GM12878 (cell line): ENCODE measurements at regions not wholly inside any gene's neighbourhood (a gene's known extent, or its start where the extent isn't known, plus 50 kb on each side); places are given as distances from the start of the nearest gene placed in this dataset.

Experiments used
- BHLHE40 ChIP-seq, 2 experiments: fragments of 450-650 bp in 1 of 2; IDR thresholded peaks; 2 replicates each; pipeline ENCODE4 v1.6.1; 2011 to 2017; ENCODE audit warnings: low read depth in 2 of 2, borderline replicate concordance in 1 of 2, improper control_type of control experiment in 1 of 2, low read length in 1 of 2, mild to moderate bottlenecking in 1 of 2
- CTCF ChIP-seq, 3 experiments: IDR thresholded peaks in 2 of 3; conservative IDR thresholded peaks in 1 of 3; 2 replicates each; pipeline ENCODE4 v1.5.1; 2011; ENCODE audit warnings: low read depth in 3 of 3, low read length in 3 of 3, mild to moderate bottlenecking in 3 of 3, control low read depth in 2 of 3, moderate library complexity in 2 of 3, inconsistent platforms in 1 of 3, mixed read lengths in 1 of 3; ENCODE audit not compliant: control insufficient read depth in 2 of 3, insufficient read depth in 1 of 3; ENCODE audit errors: extremely low read depth in 1 of 3
- E2F4 ChIP-seq: IDR thresholded peaks from 2 replicates; pipeline ENCODE4 v1.6.1; 2012; ENCODE audit warnings: low read depth, low read length, improper control_type of control experiment
- EP300 ChIP-seq, 2 experiments: fragments of 150-350 bp in 1 of 2; IDR thresholded peaks; 2 replicates each; pipeline ENCODE4 v1.6.1; 2011 to 2012; ENCODE audit warnings: low read depth in 2 of 2, low read length in 2 of 2, borderline replicate concordance in 1 of 2, improper control_type of control experiment in 1 of 2, inconsistent platforms in 1 of 2; ENCODE audit not compliant: control insufficient read depth in 1 of 2
- FOXK2 ChIP-seq: fragments of 450-650 bp; IDR thresholded peaks from 2 replicates; pipeline ENCODE4 v1.6.1; 2017; ENCODE audit warnings: mild to moderate bottlenecking, moderate library complexity
- NFYB ChIP-seq: IDR thresholded peaks from 2 replicates; pipeline ENCODE4 v1.6.1; 2011; ENCODE audit warnings: low read depth, mild to moderate bottlenecking, low read length, improper control_type of control experiment, moderate library complexity; ENCODE audit not compliant: insufficient read depth
- POLR2A ChIP-seq: IDR thresholded peaks from 2 replicates; pipeline ENCODE4 v1.6.1; 2011; ENCODE audit warnings: low read depth, mild to moderate bottlenecking, low read length
- POLR2AphosphoS5 ChIP-seq: IDR thresholded peaks from 2 replicates; pipeline ENCODE4 v1.6.1; 2011; ENCODE audit warnings: mild to moderate bottlenecking, low read length, inconsistent platforms
- SPI1 ChIP-seq: IDR thresholded peaks from 2 replicates; pipeline ENCODE4 v1.6.1; 2011; ENCODE audit warnings: low read depth, mild to moderate bottlenecking, low read length, moderate library complexity, borderline replicate concordance; ENCODE audit not compliant: insufficient read depth
- ZBTB11 ChIP-seq: fragments of 450-650 bp; formaldehyde crosslinking; IDR thresholded peaks from 2 replicates; pipeline ENCODE4 v1.5.0; 2022; ENCODE audit warnings: mild to moderate bottlenecking, missing genetic modification characterization
- ZNF217 ChIP-seq: fragments of 450-650 bp; IDR thresholded peaks from 2 replicates; pipeline ENCODE4 v1.6.1; 2017; ENCODE audit warnings: antibody characterized with exemption, mild to moderate bottlenecking
- ZNF687 ChIP-seq: fragments of 450-650 bp; IDR thresholded peaks from 2 replicates; pipeline ENCODE4 v1.6.1; 2017; ENCODE audit warnings: mild to moderate bottlenecking, moderate library complexity

- TF ChIP-seq POLR2AphosphoS5 (no peak), ZNF687 (no peak), ZBTB11 (CRISPR knock-in tag) (no peak), EP300 (IDR thresholded peaks at IDR 0.05; ENCODE audit: borderline replicate concordance in 1 of 2, control insufficient read depth in 1 of 2, low read depth in 2 of 2, low read length in 2 of 2) (no peak), BHLHE40 (IDR thresholded peaks at IDR 0.05; ENCODE audit: borderline replicate concordance in 1 of 2, low read depth in 2 of 2, low read length in 1 of 2) (no peak), CTCF (IDR thresholded peaks at IDR 0.05 in 2 of 3, conservative IDR thresholded peaks at IDR 0.05 in 1 of 3; ENCODE audit: control insufficient read depth in 2 of 3, extremely low read depth in 1 of 3, insufficient read depth in 1 of 3, low read depth in 3 of 3, low read length in 3 of 3) (peak; percentile 45 to 49 (median 48); a peak in 4 of 6 replicates), FOXK2 (no peak), ZNF217 (no peak), SPI1 (no peak), POLR2A (no peak), E2F4 (no peak), NFYB (no peak)
Measured at GRCh38 chr10:64115908-64116643, 594.9 kb downstream of the REEP3 start.
